GM23338 (cell line): ENCODE measurements at regions not wholly inside any gene's neighbourhood (a gene's known extent, or its start where the extent isn't known, plus 50 kb on each side); places are given as distances from the start of the nearest gene placed in this dataset.

Experiments
- EZH2 ChIP-seq: fragments of 200-600 bp; sonication (generic); IDR thresholded peaks from one replicate; pipeline ENCODE4 v1.8.0; 2017; ENCODE audit warnings: antibody characterized with exemption, mild to moderate bottlenecking, low read depth; ENCODE audit not compliant: unreplicated experiment
- NANOG ChIP-seq: IDR thresholded peaks from 2 replicates; pipeline ENCODE4 v1.6.1; 2016; ENCODE audit warnings: antibody characterized with exemption, borderline replicate concordance
- POLR2AphosphoS5 ChIP-seq: IDR thresholded peaks from 2 replicates; pipeline ENCODE4 v1.6.1; 2016; ENCODE audit warnings: antibody characterized with exemption, low read depth
- TF ChIP-seq, protein P1 (sequence below), 2 experiments: fragments of 200-600 bp in 1 of 2; sonication (generic) in 1 of 2; conservative IDR thresholded peaks; 2 replicates each; pipeline versions ENCODE4 v1.5.1 to v1.6.1; 2016 to 2017; ENCODE audit warnings: antibody characterized with exemption in 2 of 2, low read depth in 2 of 2, mild to moderate bottlenecking in 2 of 2, moderate library complexity in 1 of 2
- TF ChIP-seq, protein P2 (sequence below): IDR thresholded peaks from one replicate; pipeline ENCODE4 v1.6.1; 2018; ENCODE audit warnings: antibody characterized with exemption; ENCODE audit not compliant: unreplicated experiment

DNA sequence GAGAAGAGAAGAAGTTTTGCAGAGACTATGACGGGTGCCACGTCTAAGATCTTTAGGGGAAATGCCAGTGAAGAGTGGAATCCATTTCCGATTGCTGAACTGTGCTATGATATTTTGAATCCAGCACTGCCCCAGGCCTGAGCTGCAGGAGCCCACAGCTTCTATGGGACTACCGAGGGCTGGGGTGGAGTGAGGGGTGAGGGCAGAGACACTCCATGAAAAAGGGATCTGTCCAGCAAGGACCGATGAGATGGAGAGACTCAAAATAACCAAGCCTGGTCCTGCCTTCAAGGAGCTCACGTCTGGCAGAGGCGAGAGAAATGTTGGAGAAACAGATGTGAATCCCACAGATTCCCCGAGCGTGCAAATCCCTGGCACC, 79.8 kb upstream of the MEF2A start:
- TF ChIP-seq, protein P1, sequence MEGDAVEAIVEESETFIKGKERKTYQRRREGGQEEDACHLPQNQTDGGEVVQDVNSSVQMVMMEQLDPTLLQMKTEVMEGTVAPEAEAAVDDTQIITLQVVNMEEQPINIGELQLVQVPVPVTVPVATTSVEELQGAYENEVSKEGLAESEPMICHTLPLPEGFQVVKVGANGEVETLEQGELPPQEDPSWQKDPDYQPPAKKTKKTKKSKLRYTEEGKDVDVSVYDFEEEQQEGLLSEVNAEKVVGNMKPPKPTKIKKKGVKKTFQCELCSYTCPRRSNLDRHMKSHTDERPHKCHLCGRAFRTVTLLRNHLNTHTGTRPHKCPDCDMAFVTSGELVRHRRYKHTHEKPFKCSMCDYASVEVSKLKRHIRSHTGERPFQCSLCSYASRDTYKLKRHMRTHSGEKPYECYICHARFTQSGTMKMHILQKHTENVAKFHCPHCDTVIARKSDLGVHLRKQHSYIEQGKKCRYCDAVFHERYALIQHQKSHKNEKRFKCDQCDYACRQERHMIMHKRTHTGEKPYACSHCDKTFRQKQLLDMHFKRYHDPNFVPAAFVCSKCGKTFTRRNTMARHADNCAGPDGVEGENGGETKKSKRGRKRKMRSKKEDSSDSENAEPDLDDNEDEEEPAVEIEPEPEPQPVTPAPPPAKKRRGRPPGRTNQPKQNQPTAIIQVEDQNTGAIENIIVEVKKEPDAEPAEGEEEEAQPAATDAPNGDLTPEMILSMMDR (conservative IDR thresholded peaks at IDR 0.05; ENCODE audit: low read depth in 2 of 2) = no peak
- TF ChIP-seq NANOG (no peak), EZH2 (no peak), POLR2AphosphoS5 (no peak)
- TF ChIP-seq, protein P2, sequence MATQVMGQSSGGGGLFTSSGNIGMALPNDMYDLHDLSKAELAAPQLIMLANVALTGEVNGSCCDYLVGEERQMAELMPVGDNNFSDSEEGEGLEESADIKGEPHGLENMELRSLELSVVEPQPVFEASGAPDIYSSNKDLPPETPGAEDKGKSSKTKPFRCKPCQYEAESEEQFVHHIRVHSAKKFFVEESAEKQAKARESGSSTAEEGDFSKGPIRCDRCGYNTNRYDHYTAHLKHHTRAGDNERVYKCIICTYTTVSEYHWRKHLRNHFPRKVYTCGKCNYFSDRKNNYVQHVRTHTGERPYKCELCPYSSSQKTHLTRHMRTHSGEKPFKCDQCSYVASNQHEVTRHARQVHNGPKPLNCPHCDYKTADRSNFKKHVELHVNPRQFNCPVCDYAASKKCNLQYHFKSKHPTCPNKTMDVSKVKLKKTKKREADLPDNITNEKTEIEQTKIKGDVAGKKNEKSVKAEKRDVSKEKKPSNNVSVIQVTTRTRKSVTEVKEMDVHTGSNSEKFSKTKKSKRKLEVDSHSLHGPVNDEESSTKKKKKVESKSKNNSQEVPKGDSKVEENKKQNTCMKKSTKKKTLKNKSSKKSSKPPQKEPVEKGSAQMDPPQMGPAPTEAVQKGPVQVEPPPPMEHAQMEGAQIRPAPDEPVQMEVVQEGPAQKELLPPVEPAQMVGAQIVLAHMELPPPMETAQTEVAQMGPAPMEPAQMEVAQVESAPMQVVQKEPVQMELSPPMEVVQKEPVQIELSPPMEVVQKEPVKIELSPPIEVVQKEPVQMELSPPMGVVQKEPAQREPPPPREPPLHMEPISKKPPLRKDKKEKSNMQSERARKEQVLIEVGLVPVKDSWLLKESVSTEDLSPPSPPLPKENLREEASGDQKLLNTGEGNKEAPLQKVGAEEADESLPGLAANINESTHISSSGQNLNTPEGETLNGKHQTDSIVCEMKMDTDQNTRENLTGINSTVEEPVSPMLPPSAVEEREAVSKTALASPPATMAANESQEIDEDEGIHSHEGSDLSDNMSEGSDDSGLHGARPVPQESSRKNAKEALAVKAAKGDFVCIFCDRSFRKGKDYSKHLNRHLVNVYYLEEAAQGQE = no peak
